ENCODE measurements at regions not wholly inside any gene's neighbourhood (a gene's known extent, or its start where the extent isn't known, plus 50 kb on each side); places are given as distances from the start of the nearest gene placed in this dataset.
"Not testable (repeated sequence)": the region's sequence is repeated elsewhere in the genome, so short reads cannot be mapped to it uniquely, and the experiment has no call there.

DNA sequence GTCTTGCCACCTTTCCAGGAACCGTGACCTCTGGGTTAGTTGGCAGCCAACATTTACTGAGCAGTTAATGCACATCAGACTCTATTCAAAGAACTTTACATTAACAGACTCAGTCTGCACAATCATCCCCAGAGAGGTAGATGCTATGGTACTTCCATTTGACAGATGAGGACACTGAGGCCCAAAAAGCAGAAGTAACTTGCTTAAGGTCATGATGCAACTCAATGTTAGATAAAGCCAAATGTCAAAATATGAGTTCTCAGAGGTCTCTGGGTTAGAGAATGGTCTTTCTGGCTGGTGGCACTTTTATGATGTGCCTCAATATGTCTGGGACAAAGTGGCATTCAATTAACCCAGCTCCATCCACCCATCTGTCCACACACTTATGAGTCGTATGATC, 450.0 kb downstream of the MIAT start:
- TF ChIP-seq CTCF (IDR thresholded peaks at IDR 0.05; ENCODE audit: control extremely low read depth, extremely low read depth): no peak
- H3K4me3 ChIP-seq: no peak overlapping the region
- peaks cover 0 to 2% (median 0%) of the 10 kb centered on the region in 4 donors for H3K9me3 ChIP-seq (ENCODE audit: control insufficient read depth in 4 of 4, insufficient read depth in 3 of 4, low read length in 3 of 4)
- ATAC-seq (ENCODE audit: insufficient read depth, low FRiP score): no peak
- peaks cover 0 to 18% (median 0%) of the 10 kb centered on the region in 5 donors for H3K4me1 ChIP-seq (ENCODE audit: control insufficient read depth in 5 of 5, insufficient read depth in 5 of 5, low read length in 5 of 5)
- WGBS, 2 donors: 92 to 97% methylated on average over 2 of the region's 2 CpGs
- DNase-seq: no peak
- peaks cover 0 to 10% (median 0%) of the 10 kb centered on the region in 3 donors for H3K27me3 ChIP-seq (ENCODE audit: control insufficient read depth in 3 of 3, insufficient read depth in 3 of 3, low read length in 2 of 3)
- no peaks in the 10 kb centered on the region for H3K36me3 ChIP-seq (ENCODE audit: control insufficient read depth in 4 of 4, insufficient read depth in 4 of 4, low read length in 4 of 4)
- H3K27ac ChIP-seq (ENCODE audit: low read depth in 1 of 2, low read length in 1 of 2): no peak overlapping the region
- H3K9ac ChIP-seq (ENCODE audit: insufficient read depth in 1 of 2, low read length in 2 of 2): no peak overlapping the region

DNA sequence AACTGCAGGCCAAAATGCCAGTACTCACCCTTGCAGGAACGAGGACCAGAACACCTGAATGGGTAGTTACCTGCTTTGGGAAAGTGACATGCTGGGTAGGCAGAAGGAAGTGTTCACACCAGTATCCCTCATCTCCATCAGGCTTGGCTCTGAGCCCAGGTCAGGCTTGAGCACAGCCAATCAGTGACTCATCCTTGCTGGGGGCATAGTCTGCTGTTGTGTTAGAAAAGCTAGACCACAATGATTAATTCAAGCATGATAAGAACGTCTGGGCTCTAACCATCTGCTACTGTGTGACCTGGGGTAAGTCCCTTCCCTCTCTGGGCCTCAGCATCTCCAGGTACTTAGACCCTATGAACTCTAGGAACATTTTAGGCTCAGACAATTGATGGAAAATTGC, 450.4 kb downstream of the MIAT start:
- TF ChIP-seq CTCF (IDR thresholded peaks at IDR 0.05; ENCODE audit: control extremely low read depth, extremely low read depth): no peak
- ATAC-seq (ENCODE audit: insufficient read depth, low FRiP score): peak; percentile 44
- Histone ChIP-seq H3K36me3 (ENCODE audit: control insufficient read depth in 4 of 4, insufficient read depth in 4 of 4, low read length in 4 of 4) (no peaks in the 10 kb centered on the region), H3K9ac (ENCODE audit: insufficient read depth in 1 of 2, low read length in 2 of 2) (no peak overlapping the region), H3K27me3 (ENCODE audit: control insufficient read depth in 3 of 3, insufficient read depth in 3 of 3, low read length in 2 of 3) (peaks cover 0 to 10% (median 0%) of the 10 kb centered on the region in 3 donors), H3K27ac (ENCODE audit: low read depth in 1 of 2, low read length in 1 of 2) (no peak overlapping the region), H3K4me3 (no peak overlapping the region), H3K9me3 (ENCODE audit: control insufficient read depth in 4 of 4, insufficient read depth in 3 of 4, low read length in 3 of 4) (peaks cover 0 to 2% (median 0%) of the 10 kb centered on the region in 4 donors), H3K4me1 (ENCODE audit: control insufficient read depth in 5 of 5, insufficient read depth in 5 of 5, low read length in 5 of 5) (peaks cover 0 to 18% (median 0%) of the 10 kb centered on the region in 5 donors)
- peak in 1 of 3 donors; percentile 25 for DNase-seq
- 48 to 49% methylated on average over 2 of the region's 2 CpGs for WGBS, 2 donors

DNA sequence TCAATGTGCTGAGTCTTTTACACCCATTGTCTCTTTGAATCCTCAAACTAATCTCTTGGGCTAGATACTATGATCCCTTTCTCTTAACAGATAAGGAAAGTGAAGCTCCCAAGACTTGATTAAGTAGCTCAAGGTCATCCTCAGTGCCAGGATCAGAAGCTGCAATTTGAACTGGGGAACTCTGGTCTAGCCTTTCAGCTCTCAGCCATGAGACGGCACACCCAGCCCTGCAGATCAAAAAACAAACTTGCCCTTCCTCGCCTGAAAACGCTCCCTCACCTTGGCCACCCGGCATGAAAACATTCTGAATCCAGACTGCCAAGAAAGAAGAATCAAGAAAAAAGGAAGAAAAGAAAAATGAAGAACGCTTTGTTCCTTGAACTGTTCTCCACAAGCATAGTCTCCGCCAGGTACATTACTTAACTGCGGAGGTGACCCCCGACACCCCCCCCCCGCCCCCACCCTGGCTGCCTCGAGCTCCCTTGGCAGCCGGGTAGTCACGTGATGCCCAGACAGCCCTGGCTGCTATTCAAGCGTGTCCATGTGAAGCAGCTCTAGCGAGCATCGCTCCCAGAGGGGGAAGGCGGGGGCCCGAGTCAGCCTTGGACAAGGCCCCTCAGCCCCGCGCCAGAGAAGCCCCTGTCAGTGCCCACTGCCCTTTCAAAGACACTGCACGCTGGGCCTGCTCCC, 451.2 kb downstream of the MIAT start:
- no peak overlapping the region for H3K27ac ChIP-seq (ENCODE audit: low read depth in 1 of 2, low read length in 1 of 2)
- H3K27me3 ChIP-seq (ENCODE audit: control insufficient read depth in 3 of 3, insufficient read depth in 3 of 3, low read length in 2 of 3): peaks cover 0 to 8% (median 0%) of the 10 kb centered on the region in 3 donors
- H3K4me3 ChIP-seq: no peak overlapping the region
- no peak for ATAC-seq (ENCODE audit: insufficient read depth, low FRiP score)
- 43 to 61% methylated on average over 16 to 20 of the region's 20 CpGs for WGBS, 2 donors
- peaks cover 0 to 2% (median 0%) of the 10 kb centered on the region in 4 donors for H3K9me3 ChIP-seq (ENCODE audit: control insufficient read depth in 4 of 4, insufficient read depth in 3 of 4, low read length in 3 of 4)
- TF ChIP-seq CTCF (IDR thresholded peaks at IDR 0.05; ENCODE audit: control extremely low read depth, extremely low read depth): no peak
- no peak overlapping the region for H3K9ac ChIP-seq (ENCODE audit: insufficient read depth in 1 of 2, low read length in 2 of 2)
- peaks cover 0 to 18% (median 0%) of the 10 kb centered on the region in 5 donors for H3K4me1 ChIP-seq (ENCODE audit: control insufficient read depth in 5 of 5, insufficient read depth in 5 of 5, low read length in 5 of 5)
- DNase-seq: peak; percentile 53 to 77 (median 62)
- H3K36me3 ChIP-seq (ENCODE audit: control insufficient read depth in 4 of 4, insufficient read depth in 4 of 4, low read length in 4 of 4): no peaks in the 10 kb centered on the region

- not testable (repeated sequence) for ATAC-seq (ENCODE audit: insufficient read depth, low FRiP score); H3K4me3 ChIP-seq; H3K27me3 ChIP-seq (ENCODE audit: control insufficient read depth in 3 of 3, insufficient read depth in 3 of 3, low read length in 2 of 3); H3K9me3 ChIP-seq (ENCODE audit: control insufficient read depth in 4 of 4, insufficient read depth in 3 of 4, low read length in 3 of 4); H3K27ac ChIP-seq (ENCODE audit: low read depth in 1 of 2, low read length in 1 of 2); H3K36me3 ChIP-seq (ENCODE audit: control insufficient read depth in 4 of 4, insufficient read depth in 4 of 4, low read length in 4 of 4); H3K9ac ChIP-seq (ENCODE audit: insufficient read depth in 1 of 2, low read length in 2 of 2); DNase-seq
- 73 to 77% methylated on average over 2 of the region's 2 CpGs for WGBS, 2 donors
- H3K4me1 ChIP-seq (ENCODE audit: control insufficient read depth in 5 of 5, insufficient read depth in 5 of 5, low read length in 5 of 5): peaks cover 0 to 18% (median 0%) of the 10 kb centered on the region in 5 donors
Observed at GRCh38 chr22:27109406-27109805, 452.0 kb downstream of the MIAT start.

Data from lung (tissue), 11 donors.